GM12878 (cell line): ENCODE measurements at regions not wholly inside any gene's neighbourhood (a gene's known extent, or its start where the extent isn't known, plus 50 kb on each side); places are given as distances from the start of the nearest gene placed in this dataset.

ENCODE experiments used
- ATAC-seq: fragments of 200-7000 bp; cut with Tn5 transposase; 3 replicates; pipeline ENCODE4 v1.9.1; 2020; ENCODE audit warnings: mild to moderate bottlenecking, moderate library complexity
- BruUV-seq: library from RNA; stranded (reverse); fragments of 400-500 nt; replicated peaks from 2 replicates; lab custom pipeline; 2021; lab: Mats Ljungman, UMichigan
- CTCF ChIA-PET: fragments of 300-600 bp; sonication (Branson Sonifier 250); formaldehyde crosslinking; extraction: SDS; loops from one replicate; lab custom pipeline; 2021; ENCODE audit warnings: inconsistent platforms; lab: Yijun Ruan, JAX
- POLR2A ChIA-PET: fragments of 350-600 bp; formaldehyde crosslinking; extraction: SDS; loops from one replicate; lab custom pipeline; 2021; ENCODE audit warnings: inconsistent platforms; lab: Charles Lee
- RAD21 ChIA-PET: fragments of 300-600 bp; sonication (Branson Sonifier 250); formaldehyde crosslinking; loops from one replicate; lab custom pipeline; 2023; ENCODE audit warnings: antibody characterized with exemption; ENCODE audit not compliant: unreplicated experiment; lab: Charles Lee
- SMC1A ChIA-PET: fragments of 300-600 bp; sonication (Branson Sonifier 250); formaldehyde crosslinking; loops from one replicate; lab custom pipeline; 2023; ENCODE audit not compliant: unreplicated experiment, uncharacterized antibody; lab: Charles Lee
- DNase-seq: peaks from one replicate; pipeline ENCODE4 v3.0.0-alpha.2; 2011; ENCODE audit warnings: low read depth, low spot score
- FAIRE-seq: peaks from 3 replicates; lab custom pipeline; 2011; peaks lifted over from hg19 to GRCh38; lab: Jason Lieb, UNC
- H2AFZ ChIP-seq: 2 replicates; pipeline ENCODE4 v1.6.0; 2011; ENCODE audit warnings: low read depth, low read length, control low read depth; ENCODE audit not compliant: control insufficient read depth
- H3K27ac ChIP-seq: 2 replicates; pipeline ENCODE4 v1.5.1; 2011; ENCODE audit warnings: control low read depth; ENCODE audit not compliant: control insufficient read depth, insufficient read depth
- H3K27me3 ChIP-seq, 2 experiments: replicated peaks in 1 of 2; 2 replicates each; pipeline versions ENCODE4 v1.6.0 to v1.6.1; 2011; ENCODE audit warnings: low read length in 1 of 2; ENCODE audit not compliant: control insufficient read depth in 2 of 2, insufficient read depth in 2 of 2
- H3K36me3 ChIP-seq, 2 experiments: 2 replicates each; pipeline ENCODE4 v1.5.1; 2011; ENCODE audit warnings: low read length in 1 of 2; ENCODE audit not compliant: control insufficient read depth in 2 of 2, insufficient read depth in 2 of 2
- H3K4me1 ChIP-seq: 2 replicates; pipeline ENCODE4 v1.6.1; 2011; ENCODE audit warnings: mild to moderate bottlenecking, low read length, moderate library complexity, mixed read lengths; ENCODE audit not compliant: control insufficient read depth, insufficient read depth
- H3K4me2 ChIP-seq: 2 replicates; pipeline ENCODE4 v1.6.0; 2011; ENCODE audit warnings: control low read depth; ENCODE audit not compliant: control insufficient read depth, insufficient read depth
- H3K4me3 ChIP-seq: fragments of 200-600 bp; sonication (generic); 2 replicates; pipeline ENCODE4 v1.5.1; 2016
- H3K79me2 ChIP-seq: 2 replicates; pipeline ENCODE4 v1.6.0; 2011; ENCODE audit warnings: low read length; ENCODE audit not compliant: control insufficient read depth, insufficient read depth
- H3K9ac ChIP-seq: 2 replicates; pipeline ENCODE4 v1.8.0; 2011; ENCODE audit warnings: low read length, control low read depth, mixed read lengths; ENCODE audit not compliant: control insufficient read depth, insufficient read depth
- H3K9me3 ChIP-seq: replicated peaks from 3 replicates; pipeline ENCODE4 v1.5.1; 2011; ENCODE audit warnings: mild to moderate bottlenecking, low read length; ENCODE audit not compliant: control insufficient read depth, insufficient read depth
- H4K20me1 ChIP-seq: 2 replicates; pipeline ENCODE4 v1.6.0; 2011; ENCODE audit not compliant: control insufficient read depth, insufficient read depth
- BCLAF1 ChIP-seq: fragments of 450-650 bp; IDR thresholded peaks from 2 replicates; pipeline ENCODE4 v1.6.1; 2017; ENCODE audit warnings: antibody characterized with exemption, mild to moderate bottlenecking, moderate library complexity
- CHD4 ChIP-seq: fragments of 200-600 bp; sonication (generic); IDR thresholded peaks from 2 replicates; pipeline ENCODE4 v1.6.1; 2016; ENCODE audit warnings: mild to moderate bottlenecking
- REST ChIP-seq: IDR thresholded peaks from 2 replicates; pipeline ENCODE4 v1.6.1; 2012; ENCODE audit warnings: mild to moderate bottlenecking, low read depth, low read length
- WGBS: methylation state at CpG from one replicate; pipeline ENCODE4 v1.1.6; 2016; ENCODE audit warnings: low lambda C conversion rate; ENCODE audit not compliant: insufficient replicate concordance, insufficient coverage; ENCODE audit errors: missing lambda C conversion rate; 5-methylcytosine and 5-hydroxymethylcytosine counted together
- in situ Hi-C: fragments of 300-500 bp; cut with MboI; formaldehyde crosslinking; loops from 9 replicates; pipeline ENCODE4 v1.14.3; 2018; ENCODE audit warnings: mixed read lengths
- intact Hi-C: fragments of 100-400 bp; cut with micrococcal nuclease; formaldehyde crosslinking; loops from one replicate; pipeline ENCODE4 v1.14.2; 2022; ENCODE audit not compliant: unreplicated experiment

GRCh38 chr2:149715005-149715592, 127.5 kb upstream of the MMADHC start (continued):
- no peak for TF ChIP-seq REST
- TF ChIP-seq, all 136 proteins: peak for 3

GRCh38 chr2:149709496-149710263, 122.1 kb upstream of the MMADHC start:
- Histone ChIP-seq H3K4me2 (no peak overlapping the region), H3K9me3 (no peaks in the 10 kb centered on the region), H3K27me3 (no peaks in the 10 kb centered on the region), H4K20me1 (no peaks in the 10 kb centered on the region), H3K4me3 (no peak overlapping the region), H3K36me3 (no peaks in the 10 kb centered on the region), H3K9ac (no peak overlapping the region), H3K79me2 (no peaks in the 10 kb centered on the region), H3K27ac (no peak overlapping the region), H3K4me1 (no peaks in the 10 kb centered on the region), H2AFZ (no peak overlapping the region)
- WGBS, result 12% methylated on average over 8 of the region's 8 CpGs
- intact Hi-C loops (no loop called here), in situ Hi-C loops (no loop called here)
- SMC1A ChIA-PET, result no interaction called here
- DNase-seq (no peak), FAIRE-seq (no peak), ATAC-seq (no peak)
- RAD21 ChIA-PET, result no interaction called here
- POLR2A ChIA-PET, result no interaction called here
- CTCF ChIA-PET, result no interaction called here
- TF ChIP-seq CHD4, result no peak
- TF ChIP-seq BCLAF1, result no peak
- BruUV-seq, result no TSS peak
